IPS DF 6.9 (cell line): ENCODE measurements at regions not wholly inside any gene's neighbourhood (a gene's known extent, or its start where the extent isn't known, plus 50 kb on each side); places are given as distances from the start of the nearest gene placed in this dataset.

Source experiments
- DNase-seq: peaks from one replicate; pipeline ENCODE4 v3.0.0-alpha.2; 2013; ENCODE audit warnings: low read depth, low spot score
- H3K27ac ChIP-seq: one replicate; pipeline ENCODE4 v1.5.1; 2013; ENCODE audit warnings: low read length, control low read depth
- H3K27me3 ChIP-seq: 2 replicates; pipeline ENCODE4 v1.6.1; 2013; ENCODE audit warnings: mild to moderate bottlenecking, low read length; ENCODE audit not compliant: control insufficient read depth, insufficient read depth
- H3K36me3 ChIP-seq: 2 replicates; pipeline ENCODE4 v1.6.1; 2013; ENCODE audit warnings: low read length; ENCODE audit not compliant: control insufficient read depth, insufficient read depth
- H3K4me1 ChIP-seq: 2 replicates; pipeline ENCODE4 v1.6.1; 2013; ENCODE audit warnings: low read length; ENCODE audit not compliant: control insufficient read depth, insufficient read depth
- H3K4me3 ChIP-seq: 2 replicates; pipeline ENCODE4 v1.5.1; 2013; ENCODE audit warnings: mild to moderate bottlenecking, low read length
- H3K9me3 ChIP-seq: 2 replicates; pipeline ENCODE4 v1.6.1; 2013; ENCODE audit warnings: low read length, inconsistent platforms; ENCODE audit not compliant: control insufficient read depth, insufficient read depth
- WGBS: extraction: QIAGEN DNeasy Blood & Tissue Kit; methylation state at CpG from one replicate; pipeline ENCODE4 v1.1.7; 2013; ENCODE audit warnings: mixed read lengths, missing lambda C conversion rate; ENCODE audit not compliant: insufficient read length, insufficient coverage; 5-methylcytosine and 5-hydroxymethylcytosine counted together

- H3K9me3 ChIP-seq, result no peaks in the 10 kb centered on the region
- H3K4me1 ChIP-seq, result no peaks in the 10 kb centered on the region
- DNase-seq, result no peak
- H3K27me3 ChIP-seq, result no peaks in the 10 kb centered on the region
- WGBS, result no CpG with 5 or more reads among the region's 2 CpGs
- H3K36me3 ChIP-seq, result no peaks in the 10 kb centered on the region
- no peak overlapping the region for H3K27ac ChIP-seq
- no peak overlapping the region for H3K4me3 ChIP-seq
Measured at GRCh38 chr10:6919077-6919476, 339.0 kb upstream of the PRKCQ start.

DNA sequence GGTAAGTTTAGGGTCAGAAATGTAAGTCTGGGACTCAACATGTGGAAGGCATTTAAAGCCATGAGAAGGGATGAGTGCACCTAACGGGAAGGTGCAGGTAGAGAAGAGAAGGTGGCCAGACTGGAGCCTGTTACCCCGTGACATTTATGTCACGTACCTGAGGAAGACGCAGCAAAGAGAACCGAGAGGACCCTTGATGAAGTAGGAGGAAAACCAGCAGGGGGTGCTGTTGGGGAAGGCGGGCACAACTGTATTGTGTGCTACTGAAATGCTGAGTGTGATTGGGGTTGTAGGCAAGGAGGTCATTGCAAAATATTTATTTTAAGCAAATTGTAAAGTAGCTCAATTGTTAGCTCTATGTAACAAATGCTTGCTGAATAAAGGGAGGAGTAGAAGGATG is 338.2 kb upstream of the PRKCQ start:
- Histone ChIP-seq H3K9me3 (no peaks in the 10 kb centered on the region), H3K4me3 (no peak overlapping the region), H3K27me3 (no peaks in the 10 kb centered on the region), H3K4me1 (no peaks in the 10 kb centered on the region), H3K27ac (no peak overlapping the region), H3K36me3 (no peaks in the 10 kb centered on the region)
- peak; percentile 37 for DNase-seq
- no CpG with 5 or more reads among the region's 6 CpGs for WGBS

- H3K36me3 ChIP-seq, result no peaks in the 10 kb centered on the region
- H3K4me1 ChIP-seq, result no peaks in the 10 kb centered on the region
- H3K4me3 ChIP-seq, result no peak overlapping the region
- H3K27ac ChIP-seq, result no peak overlapping the region
- H3K27me3 ChIP-seq, result no peaks in the 10 kb centered on the region
- WGBS, result no CpG with 5 or more reads among the region's 6 CpGs
- DNase-seq, result no peak
- no peaks in the 10 kb centered on the region for H3K9me3 ChIP-seq
Measured at GRCh38 chr10:6917125-6917524, 337.0 kb upstream of the PRKCQ start.

GRCh38 chr10:6916601-6917000 is 336.5 kb upstream of the PRKCQ start:
- no peaks in the 10 kb centered on the region for H3K9me3 ChIP-seq
- no CpG with 5 or more reads among the region's 2 CpGs for WGBS
- no peaks in the 10 kb centered on the region for H3K4me1 ChIP-seq
- DNase-seq, result no peak
- H3K27me3 ChIP-seq, result no peaks in the 10 kb centered on the region
- no peaks in the 10 kb centered on the region for H3K36me3 ChIP-seq
- no peak overlapping the region for H3K4me3 ChIP-seq
- no peak overlapping the region for H3K27ac ChIP-seq

DNA sequence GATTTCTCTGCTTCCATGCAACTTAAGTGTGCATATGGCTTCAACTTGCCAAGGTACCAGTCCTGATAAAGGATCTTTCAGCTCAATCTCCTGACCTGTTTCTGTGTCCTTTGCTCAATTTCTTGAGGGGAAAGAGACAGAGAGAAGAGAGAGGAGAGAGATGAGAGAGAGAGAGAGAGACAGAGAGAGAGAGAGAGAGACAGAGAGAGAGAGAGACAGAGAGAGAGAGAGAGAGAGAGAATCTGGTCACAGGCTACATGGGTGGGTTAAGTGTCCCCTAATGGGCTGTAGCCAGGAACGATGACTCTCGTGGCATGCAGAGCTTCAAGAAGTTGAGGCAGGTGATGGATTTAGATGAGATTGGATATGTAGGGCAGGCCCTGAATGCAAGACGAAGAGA is 335.2 kb upstream of the PRKCQ start:
- no CpG with 5 or more reads among the region's 3 CpGs for WGBS
- no peaks in the 10 kb centered on the region for H3K27me3 ChIP-seq
- DNase-seq, result no peak

DNA sequence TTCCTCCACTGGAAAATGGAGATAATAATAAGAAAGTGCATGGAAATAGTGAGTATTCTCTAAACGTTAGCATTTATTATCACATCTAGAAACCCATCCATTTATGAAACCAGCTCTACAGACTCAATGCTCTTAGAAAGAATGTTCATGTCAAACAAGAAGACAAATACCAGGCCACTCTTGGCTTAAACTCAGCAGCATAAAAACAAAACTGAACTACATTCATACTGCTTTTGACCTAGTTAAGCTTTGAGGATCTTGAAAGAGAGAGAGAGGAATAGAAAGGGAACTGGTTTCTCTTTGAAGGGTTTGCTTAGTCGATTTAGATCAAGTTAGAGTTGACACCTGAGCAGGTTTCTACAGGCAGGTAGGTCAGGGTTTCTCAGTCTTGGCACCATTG is 332.9 kb upstream of the PRKCQ start:
- H3K4me1 ChIP-seq, result no peaks in the 10 kb centered on the region
- H3K9me3 ChIP-seq, result no peaks in the 10 kb centered on the region
- H3K27ac ChIP-seq, result no peak overlapping the region
- no peaks in the 10 kb centered on the region for H3K27me3 ChIP-seq
- WGBS, result no CpG with 5 or more reads among the region's 2 CpGs
- DNase-seq, result no peak
- H3K36me3 ChIP-seq, result no peaks in the 10 kb centered on the region
- no peak overlapping the region for H3K4me3 ChIP-seq

More for the DNA sequence above, 335.2 kb upstream of the PRKCQ start:
- no peaks in the 10 kb centered on the region for H3K36me3 ChIP-seq
- H3K9me3 ChIP-seq, result no peaks in the 10 kb centered on the region
- H3K27ac ChIP-seq, result no peak overlapping the region
- H3K4me1 ChIP-seq, result no peaks in the 10 kb centered on the region
- no peak overlapping the region for H3K4me3 ChIP-seq

GRCh38 chr10:6912424-6912823 is 332.3 kb upstream of the PRKCQ start:
- DNase-seq, result no peak
- no peak overlapping the region for H3K4me3 ChIP-seq
- no peaks in the 10 kb centered on the region for H3K4me1 ChIP-seq

GRCh38 chr10:6912021-6912420 is 331.9 kb upstream of the PRKCQ start:
- Histone ChIP-seq H3K27me3 (no peaks in the 10 kb centered on the region), H3K9me3 (no peaks in the 10 kb centered on the region), H3K4me1 (no peaks in the 10 kb centered on the region), H3K36me3 (no peaks in the 10 kb centered on the region), H3K27ac (no peak overlapping the region), H3K4me3 (no peak overlapping the region)
- WGBS, result no CpG with 5 or more reads among the region's 2 CpGs
- no peak for DNase-seq

More at GRCh38 chr10:6912424-6912823, 332.3 kb upstream of the PRKCQ start:
- Histone ChIP-seq H3K9me3 (no peaks in the 10 kb centered on the region), H3K27ac (no peak overlapping the region), H3K36me3 (no peaks in the 10 kb centered on the region), H3K27me3 (no peaks in the 10 kb centered on the region)
- WGBS, result no CpG with 5 or more reads among the region's 5 CpGs

GRCh38 chr10:6909905-6910560 is 330.0 kb upstream of the PRKCQ start:
- no peaks in the 10 kb centered on the region for H3K4me1 ChIP-seq
- no peaks in the 10 kb centered on the region for H3K9me3 ChIP-seq
- no peaks in the 10 kb centered on the region for H3K36me3 ChIP-seq
- no peaks in the 10 kb centered on the region for H3K27me3 ChIP-seq
- no peak overlapping the region for H3K4me3 ChIP-seq
- no peak overlapping the region for H3K27ac ChIP-seq
- no peak for DNase-seq
- no CpG with 5 or more reads among the region's 6 CpGs for WGBS

DNA sequence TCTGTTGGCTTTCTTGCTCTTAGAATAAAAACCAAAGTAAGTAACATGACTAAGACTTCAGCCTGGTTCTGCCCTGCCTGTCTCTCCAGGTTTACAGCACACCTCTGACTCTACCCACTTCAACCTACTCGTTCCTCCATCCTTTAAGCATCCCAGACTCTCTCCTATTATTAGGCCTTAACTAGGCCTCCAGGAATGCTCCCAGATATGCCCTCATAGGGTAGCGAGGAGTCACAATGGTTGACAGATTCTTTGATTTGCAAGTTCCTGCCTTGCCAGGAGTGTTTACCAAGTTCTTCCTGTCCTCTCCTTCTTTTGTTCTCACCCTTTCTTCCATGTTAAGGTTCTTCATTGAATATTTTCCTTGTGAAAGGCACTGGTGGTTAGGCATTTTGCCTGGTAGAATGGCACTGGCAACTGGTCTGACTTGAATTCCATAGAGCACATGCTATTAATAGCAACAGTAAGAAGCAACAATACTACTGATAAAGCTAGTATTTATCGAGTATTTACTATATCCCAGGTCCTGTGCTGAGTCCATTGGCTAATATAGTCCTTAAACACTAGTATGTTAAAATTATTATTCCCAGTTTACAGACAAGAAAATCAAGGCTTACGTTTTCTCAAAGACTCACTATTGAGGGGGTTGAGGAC is 327.9 kb upstream of the PRKCQ start:
- no peaks in the 10 kb centered on the region for H3K9me3 ChIP-seq
- no peak overlapping the region for H3K4me3 ChIP-seq
- no peaks in the 10 kb centered on the region for H3K4me1 ChIP-seq
- no peak overlapping the region for H3K27ac ChIP-seq
- no peak for DNase-seq
- no peaks in the 10 kb centered on the region for H3K27me3 ChIP-seq
- WGBS, result no CpG with 5 or more reads among the region's 4 CpGs
- no peaks in the 10 kb centered on the region for H3K36me3 ChIP-seq

GRCh38 chr10:6894405-6894804 is 314.3 kb upstream of the PRKCQ start:
- Histone ChIP-seq H3K4me3 (no peak overlapping the region), H3K27me3 (no peaks in the 10 kb centered on the region), H3K4me1 (no peaks in the 10 kb centered on the region), H3K27ac (no peak overlapping the region), H3K36me3 (no peaks in the 10 kb centered on the region), H3K9me3 (no peaks in the 10 kb centered on the region)
- WGBS, result no CpG with 5 or more reads among the region's 2 CpGs
- DNase-seq, result no peak
